AG04449 (cell line): ENCODE measurements at regions not wholly inside any gene's neighbourhood (a gene's known extent, or its start where the extent isn't known, plus 50 kb on each side); places are given as distances from the start of the nearest gene placed in this dataset.
A peak's percentile ranks its signal among the peaks of the same experiment; 100 is the strongest.

ENCODE experiments used
- CTCF ChIA-PET: fragments of 350-600 bp; formaldehyde crosslinking; extraction: SDS; loops from one replicate; lab custom pipeline; 2021; ENCODE audit warnings: antibody characterized with exemption; lab: Yijun Ruan, JAX
- POLR2A ChIA-PET: fragments of 400-600, 350-600 bp; formaldehyde crosslinking; extraction: SDS; loops from one replicate; lab custom pipeline; 2020; ENCODE audit warnings: antibody characterized with exemption, inconsistent platforms; lab: Yijun Ruan, JAX
- DNase-seq: peaks from one replicate; pipeline ENCODE4 v3.0.0-alpha.2; 2010; ENCODE audit warnings: low read depth, low spot score
- H3K4me3 ChIP-seq: 2 replicates; pipeline ENCODE4 v1.5.1; 2011; ENCODE audit warnings: low read depth, mild to moderate bottlenecking, control low read depth, low read length
- CTCF ChIP-seq: IDR thresholded peaks from one replicate; pipeline ENCODE4 v1.5.1; 2011; ENCODE audit warnings: mild to moderate bottlenecking, moderate library complexity, low read length, control low read depth, inconsistent platforms; ENCODE audit not compliant: insufficient read depth; ENCODE audit errors: missing control alignments

- TF ChIP-seq CTCF = no peak
- POLR2A ChIA-PET = no interaction called here
- DNase-seq = no peak
- CTCF ChIA-PET = interaction anchor here (1.3 kb wide), 1 partner anchor 18 kb away, joined by 3 read pairs; no protein-coding TSS in a partner anchor
- H3K4me3 ChIP-seq = no peak overlapping the region
Measured at GRCh38 chr2:222043897-222044296, 254.9 kb downstream of the PAX3 start.

- no peak for DNase-seq
- no peak for TF ChIP-seq CTCF
Measured at GRCh38 chr2:222042666-222043065, 256.1 kb downstream of the PAX3 start.

GRCh38 chr2:222040333-222040732, 258.5 kb downstream of the PAX3 start:
- POLR2A ChIA-PET = no interaction called here
- DNase-seq = no peak
- TF ChIP-seq CTCF = no peak
- no peak overlapping the region for H3K4me3 ChIP-seq
- CTCF ChIA-PET = interaction anchor here (0.7 to 4.4 kb wide), 3 partner anchors 15 to 575 kb away, joined by 3 to 35 read pairs (median 12); no protein-coding TSS in a partner anchor

More at GRCh38 chr2:222042666-222043065, 256.1 kb downstream of the PAX3 start:
- POLR2A ChIA-PET = no interaction called here
- H3K4me3 ChIP-seq = no peak overlapping the region
- CTCF ChIA-PET = interaction anchor here (2.5 kb wide), 1 partner anchor 18 kb away, joined by 8 read pairs; no protein-coding TSS in a partner anchor

GRCh38 chr2:222039821-222040220, 259.0 kb downstream of the PAX3 start:
- TF ChIP-seq CTCF = no peak
- DNase-seq = no peak
- H3K4me3 ChIP-seq = no peak overlapping the region
- ChIA-PET CTCF (interaction anchor here (0.7 to 4.4 kb wide), 5 partner anchors 15 to 602 kb away, joined by 3 to 35 read pairs (median 12); no protein-coding TSS in a partner anchor), POLR2A (no interaction called here)

- CTCF ChIA-PET = interaction anchor here (0.6 to 4.4 kb wide), 14 partner anchors 10 to 614 kb away, joined by 3 to 35 read pairs (median 4); no protein-coding TSS in a partner anchor
- POLR2A ChIA-PET = no interaction called here
- H3K4me3 ChIP-seq = no peak overlapping the region
- DNase-seq = no peak
- TF ChIP-seq CTCF = peak; percentile 20
Measured at GRCh38 chr2:222038067-222038802, 260.6 kb downstream of the PAX3 start.

GRCh38 chr2:222037211-222037610, 261.6 kb downstream of the PAX3 start:
- no peak for DNase-seq
- ChIA-PET POLR2A (no interaction called here), CTCF (interaction anchor here (4.4 kb wide), 1 partner anchor 12 kb away, joined by 35 read pairs; no protein-coding TSS in a partner anchor)
- no peak overlapping the region for H3K4me3 ChIP-seq
- TF ChIP-seq CTCF = no peak
